Caco-2 (cell line): ENCODE measurements at regions not wholly inside any gene's neighbourhood (a gene's known extent, or its start where the extent isn't known, plus 50 kb on each side); places are given as distances from the start of the nearest gene placed in this dataset.

ENCODE experiments used
- BruUV-seq: library from RNA; stranded (reverse); fragments of 400-500 nt; replicated peaks from 2 replicates; lab custom pipeline; 2021; lab: Mats Ljungman, UMichigan
- CTCF ChIA-PET: fragments of 300-600 bp; sonication (Branson Sonifier 250); formaldehyde crosslinking; loops from one replicate; lab custom pipeline; 2022; ENCODE audit warnings: antibody characterized with exemption; lab: Charles Lee
- POLR2A ChIA-PET: fragments of 300-600 bp; sonication (Branson Sonifier 250); formaldehyde crosslinking; loops from one replicate; lab custom pipeline; 2022; ENCODE audit warnings: antibody characterized with exemption; lab: Charles Lee
- DNase-seq, 2 experiments: peaks; one replicate each; pipeline versions ENCODE4 v3.0.0 to v3.0.0-alpha.2; 2020 to 2022
- H3K27me3 ChIP-seq: replicated peaks from 2 replicates; pipeline ENCODE4 v1.6.0; 2011; ENCODE audit warnings: low read length; ENCODE audit not compliant: control insufficient read depth, insufficient read depth
- H3K36me3 ChIP-seq: 2 replicates; pipeline ENCODE4 v1.5.1; 2011; ENCODE audit warnings: low read length; ENCODE audit not compliant: control insufficient read depth, insufficient read depth
- H3K4me1 ChIP-seq: fragments of 250-450 bp; sonication (Bioruptor Pico); 2 replicates; pipeline ENCODE4 v1.5.1; 2020; ENCODE audit warnings: mild to moderate bottlenecking
- H3K4me3 ChIP-seq: 2 replicates; pipeline ENCODE4 v1.5.1; 2011; ENCODE audit warnings: low read depth, mild to moderate bottlenecking, control low read depth, low read length
- H3K9me3 ChIP-seq: fragments of 250-450 bp; sonication (Bioruptor Pico); 2 replicates; pipeline ENCODE4 v1.5.1; 2020; ENCODE audit warnings: mild to moderate bottlenecking, moderate library complexity
- H3K27ac Mint-ChIP-seq: one replicate; pipeline ENCODE4 v1.8.0; 2022; ENCODE audit warnings: mixed read lengths; ENCODE audit not compliant: unreplicated experiment
- H3K27me3 Mint-ChIP-seq: one replicate; pipeline ENCODE4 v1.8.0; 2022; ENCODE audit warnings: mixed read lengths; ENCODE audit not compliant: insufficient read depth, unreplicated experiment
- H3K36me3 Mint-ChIP-seq: one replicate; pipeline ENCODE4 v1.8.0; 2022; ENCODE audit warnings: mild to moderate bottlenecking, mixed read lengths; ENCODE audit not compliant: insufficient read depth, unreplicated experiment
- H3K4me1 Mint-ChIP-seq: one replicate; pipeline ENCODE4 v1.8.0; 2022; ENCODE audit warnings: low read depth, mixed read lengths; ENCODE audit not compliant: unreplicated experiment
- H3K4me3 Mint-ChIP-seq: one replicate; pipeline ENCODE4 v1.8.0; 2022; ENCODE audit warnings: mild to moderate bottlenecking, moderate library complexity, mixed read lengths; ENCODE audit not compliant: unreplicated experiment
- H3K9me3 Mint-ChIP-seq: one replicate; pipeline ENCODE4 v1.8.0; 2022; ENCODE audit warnings: mixed read lengths; ENCODE audit not compliant: unreplicated experiment
- intact Hi-C: fragments of 100-400 bp; cut with micrococcal nuclease; formaldehyde crosslinking; loops from one replicate; pipeline ENCODE4 v1.10.0; 2022; ENCODE audit not compliant: unreplicated experiment
- TF ChIP-seq, protein P1 (sequence below), 2 experiments: fragments of 200-600 bp in 1 of 2; IDR thresholded peaks; 1 replicate in 1 of 2; 2 replicates in 1 of 2; pipeline versions ENCODE4 v1.5.1 to v1.8.0; 2011 to 2022; ENCODE audit warnings: antibody characterized with exemption in 1 of 2, control low read depth in 1 of 2, inconsistent platforms in 1 of 2, low read depth in 1 of 2, low read length in 1 of 2, mild to moderate bottlenecking in 1 of 2, moderate library complexity in 1 of 2; ENCODE audit not compliant: insufficient read depth in 1 of 2, severe bottlenecking in 1 of 2, unreplicated experiment in 1 of 2

DNA sequence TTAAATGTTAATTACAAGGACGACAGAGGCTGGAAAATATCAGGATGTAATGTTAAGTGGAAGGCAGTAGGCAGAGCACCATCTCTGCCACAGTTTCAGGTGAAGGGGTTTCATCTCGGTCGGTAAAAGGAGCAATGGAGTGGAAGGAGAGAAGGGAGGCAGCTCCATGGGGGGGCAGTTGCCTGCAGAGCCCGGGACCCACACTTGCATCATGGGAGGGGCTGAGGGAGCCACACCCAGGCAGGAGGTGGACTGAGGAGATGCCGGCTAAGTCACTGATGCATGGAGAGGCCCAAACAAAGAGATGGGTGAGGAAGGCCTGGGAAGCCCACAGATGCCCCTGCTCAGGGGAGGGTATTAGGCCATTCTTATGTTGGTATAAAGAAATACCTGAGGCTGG, 1470.9 kb downstream of the BRD1 start:
- no peak for DNase-seq
- no peak overlapping the region for H3K4me3 ChIP-seq
- H3K36me3 ChIP-seq: no peaks in the 10 kb centered on the region
- CTCF ChIA-PET: no interaction called here
- intact Hi-C loops: no loop called here
- H3K9me3 Mint-ChIP-seq: no peaks in the 10 kb centered on the region
- BruUV-seq: no TSS peak
- H3K9me3 ChIP-seq: no peaks in the 10 kb centered on the region
- no peaks in the 10 kb centered on the region for H3K4me1 Mint-ChIP-seq
- no peak overlapping the region for H3K27ac Mint-ChIP-seq
- H3K36me3 Mint-ChIP-seq: no peaks in the 10 kb centered on the region
- H3K27me3 ChIP-seq: no peaks in the 10 kb centered on the region
- TF ChIP-seq, protein P1, sequence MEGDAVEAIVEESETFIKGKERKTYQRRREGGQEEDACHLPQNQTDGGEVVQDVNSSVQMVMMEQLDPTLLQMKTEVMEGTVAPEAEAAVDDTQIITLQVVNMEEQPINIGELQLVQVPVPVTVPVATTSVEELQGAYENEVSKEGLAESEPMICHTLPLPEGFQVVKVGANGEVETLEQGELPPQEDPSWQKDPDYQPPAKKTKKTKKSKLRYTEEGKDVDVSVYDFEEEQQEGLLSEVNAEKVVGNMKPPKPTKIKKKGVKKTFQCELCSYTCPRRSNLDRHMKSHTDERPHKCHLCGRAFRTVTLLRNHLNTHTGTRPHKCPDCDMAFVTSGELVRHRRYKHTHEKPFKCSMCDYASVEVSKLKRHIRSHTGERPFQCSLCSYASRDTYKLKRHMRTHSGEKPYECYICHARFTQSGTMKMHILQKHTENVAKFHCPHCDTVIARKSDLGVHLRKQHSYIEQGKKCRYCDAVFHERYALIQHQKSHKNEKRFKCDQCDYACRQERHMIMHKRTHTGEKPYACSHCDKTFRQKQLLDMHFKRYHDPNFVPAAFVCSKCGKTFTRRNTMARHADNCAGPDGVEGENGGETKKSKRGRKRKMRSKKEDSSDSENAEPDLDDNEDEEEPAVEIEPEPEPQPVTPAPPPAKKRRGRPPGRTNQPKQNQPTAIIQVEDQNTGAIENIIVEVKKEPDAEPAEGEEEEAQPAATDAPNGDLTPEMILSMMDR (IDR thresholded peaks at IDR 0.05; ENCODE audit: insufficient read depth in 1 of 2, low read depth in 1 of 2, low read length in 1 of 2, severe bottlenecking in 1 of 2, unreplicated experiment in 1 of 2): no peak
- peaks cover 7% of the 10 kb centered on the region for H3K27me3 Mint-ChIP-seq
- POLR2A ChIA-PET: interaction anchor here (0.6 kb wide), 1 partner anchor 492 kb away, joined by 3 read pairs; no protein-coding TSS in a partner anchor
- no peaks in the 10 kb centered on the region for H3K4me1 ChIP-seq
- H3K4me3 Mint-ChIP-seq: no peak overlapping the region

DNA sequence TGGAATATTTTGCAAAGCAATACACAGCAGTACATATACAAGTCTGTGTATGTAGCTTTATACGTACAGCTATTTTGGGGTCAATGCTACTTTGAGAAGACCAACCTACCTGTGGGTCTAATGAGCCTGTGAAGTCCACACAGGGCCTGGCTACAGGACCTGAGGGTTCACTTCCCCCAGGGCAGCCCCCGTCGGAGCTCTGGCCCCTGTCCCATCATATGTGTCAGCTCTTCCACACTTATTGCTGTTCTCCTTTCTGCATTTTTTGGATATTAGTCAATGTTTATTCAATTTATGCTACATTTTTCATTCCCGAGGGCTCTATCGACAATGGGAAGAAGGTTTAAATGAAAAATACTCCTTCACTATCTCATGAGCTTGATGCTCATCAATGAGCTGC, 1473.6 kb downstream of the BRD1 start:
- Histone ChIP-seq H3K4me3 (no peak overlapping the region), H3K27me3 (no peaks in the 10 kb centered on the region), H3K4me1 (no peaks in the 10 kb centered on the region), H3K36me3 (no peaks in the 10 kb centered on the region), H3K9me3 (no peaks in the 10 kb centered on the region)
- Mint-ChIP-seq H3K4me3 (no peak overlapping the region), H3K36me3 (no peaks in the 10 kb centered on the region), H3K27me3 (peaks cover 7% of the 10 kb centered on the region), H3K27ac (no peak overlapping the region), H3K4me1 (no peaks in the 10 kb centered on the region), H3K9me3 (no peaks in the 10 kb centered on the region)
- BruUV-seq: no TSS peak
- intact Hi-C loops: no loop called here
- TF ChIP-seq, protein P1 (IDR thresholded peaks at IDR 0.05; ENCODE audit: insufficient read depth in 1 of 2, low read depth in 1 of 2, low read length in 1 of 2, severe bottlenecking in 1 of 2, unreplicated experiment in 1 of 2): no peak
- no peak for DNase-seq
- CTCF ChIA-PET: no interaction called here
- POLR2A ChIA-PET: no interaction called here

DNA sequence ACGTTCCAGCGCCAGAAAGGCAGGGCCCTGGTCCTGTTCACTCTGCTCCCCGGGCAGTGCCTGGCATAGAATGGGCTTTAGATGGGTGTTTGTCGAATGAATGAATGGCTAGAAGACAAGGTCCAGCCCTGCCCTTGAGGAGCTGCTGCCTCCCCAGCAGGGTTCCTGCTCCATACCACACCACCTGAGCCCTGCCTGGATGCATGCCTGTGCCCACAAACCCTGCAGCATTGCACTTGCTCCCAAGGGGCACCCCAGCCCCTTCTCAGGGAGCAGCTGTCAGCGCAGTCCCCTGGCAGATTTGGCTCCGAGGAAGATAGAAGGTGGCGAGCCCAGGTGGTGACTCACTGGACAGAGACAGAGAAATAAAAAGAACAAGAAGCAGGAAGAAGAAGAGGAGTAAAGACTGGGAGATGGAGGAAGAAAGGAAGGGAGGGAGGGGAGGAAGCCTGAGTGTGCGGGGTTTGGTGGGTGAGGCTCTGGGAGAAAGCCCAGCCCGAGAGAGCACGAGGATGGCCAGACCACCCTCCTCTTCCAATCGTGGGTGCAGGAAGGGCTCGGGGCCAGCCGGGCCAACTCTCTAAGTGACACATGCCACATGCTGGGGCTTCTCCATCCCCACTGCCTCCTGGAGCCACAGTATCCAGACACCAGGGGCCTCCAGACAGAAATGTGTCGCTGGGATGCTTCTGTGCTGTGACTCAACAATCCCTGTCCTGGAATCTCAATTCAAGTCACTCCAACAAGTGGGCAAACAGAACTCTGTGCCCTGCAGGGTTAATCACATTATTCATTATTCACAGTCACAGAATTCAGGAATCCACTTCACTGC, 1474.3 kb downstream of the BRD1 start:
- Histone ChIP-seq H3K9me3 (no peaks in the 10 kb centered on the region), H3K27me3 (no peaks in the 10 kb centered on the region), H3K36me3 (no peaks in the 10 kb centered on the region), H3K4me1 (no peaks in the 10 kb centered on the region), H3K4me3 (no peak overlapping the region)
- Mint-ChIP-seq H3K4me1 (no peaks in the 10 kb centered on the region), H3K27ac (no peak overlapping the region), H3K4me3 (no peak overlapping the region), H3K27me3 (peaks cover 7% of the 10 kb centered on the region), H3K36me3 (no peaks in the 10 kb centered on the region), H3K9me3 (no peaks in the 10 kb centered on the region)
- no TSS peak for BruUV-seq
- ChIA-PET CTCF (no interaction called here), POLR2A (no interaction called here)
- TF ChIP-seq, protein P1 (IDR thresholded peaks at IDR 0.05; ENCODE audit: insufficient read depth in 1 of 2, low read depth in 1 of 2, low read length in 1 of 2, severe bottlenecking in 1 of 2, unreplicated experiment in 1 of 2): no peak
- intact Hi-C loops: no loop called here
- no peak for DNase-seq
